Right lobe of liver (tissue), 4 donors: ENCODE measurements at regions not wholly inside any gene's neighbourhood (a gene's known extent, or its start where the extent isn't known, plus 50 kb on each side); places are given as distances from the start of the nearest gene placed in this dataset.

Experiments
- POLR2A ChIP-seq: fragments of 450-650 bp; IDR thresholded peaks from one replicate; pipeline ENCODE4 v1.6.1; 2017; ENCODE audit warnings: antibody characterized with exemption, mild to moderate bottlenecking
- TF ChIP-seq, protein P1 (sequence below), 4 donors: fragments of 200-600 bp in 3 of 4; fragments of 450-650 bp in 1 of 4; IDR thresholded peaks; one replicate each; pipeline versions ENCODE4 v1.5.1 to v1.8.0; 2016 to 2022; ENCODE audit warnings: antibody characterized with exemption in 4 of 4, mild to moderate bottlenecking in 2 of 4
- donor health status: DM: no; HTN: no; CAD: no.
- donor health status: DM: no; HTN: no; CAD: no.
- donor health status: DM: no; HTN: yes; CAD: no.

- TF ChIP-seq, protein P1, sequence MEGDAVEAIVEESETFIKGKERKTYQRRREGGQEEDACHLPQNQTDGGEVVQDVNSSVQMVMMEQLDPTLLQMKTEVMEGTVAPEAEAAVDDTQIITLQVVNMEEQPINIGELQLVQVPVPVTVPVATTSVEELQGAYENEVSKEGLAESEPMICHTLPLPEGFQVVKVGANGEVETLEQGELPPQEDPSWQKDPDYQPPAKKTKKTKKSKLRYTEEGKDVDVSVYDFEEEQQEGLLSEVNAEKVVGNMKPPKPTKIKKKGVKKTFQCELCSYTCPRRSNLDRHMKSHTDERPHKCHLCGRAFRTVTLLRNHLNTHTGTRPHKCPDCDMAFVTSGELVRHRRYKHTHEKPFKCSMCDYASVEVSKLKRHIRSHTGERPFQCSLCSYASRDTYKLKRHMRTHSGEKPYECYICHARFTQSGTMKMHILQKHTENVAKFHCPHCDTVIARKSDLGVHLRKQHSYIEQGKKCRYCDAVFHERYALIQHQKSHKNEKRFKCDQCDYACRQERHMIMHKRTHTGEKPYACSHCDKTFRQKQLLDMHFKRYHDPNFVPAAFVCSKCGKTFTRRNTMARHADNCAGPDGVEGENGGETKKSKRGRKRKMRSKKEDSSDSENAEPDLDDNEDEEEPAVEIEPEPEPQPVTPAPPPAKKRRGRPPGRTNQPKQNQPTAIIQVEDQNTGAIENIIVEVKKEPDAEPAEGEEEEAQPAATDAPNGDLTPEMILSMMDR (IDR thresholded peaks at IDR 0.05): no peak
- TF ChIP-seq POLR2A: no peak
Observed at GRCh38 chr2:4715065-4715464, 977.1 kb upstream of the SOX11 start.
